Activated CD4-positive, alpha-beta T cell treated with anti-CD3 and anti-CD28 coated beads, Interleukin-2, amount 50 U/mL, for 1 hour (primary cell): ENCODE measurements at regions not wholly inside any gene's neighbourhood (a gene's known extent, or its start where the extent isn't known, plus 50 kb on each side); places are given as distances from the start of the nearest gene placed in this dataset.

Experiments
- DNase-seq: peaks from one replicate; pipeline ENCODE4 v3.0.0-alpha.2; 2020

- no peak for DNase-seq
These were observed 423.2 kb downstream of the KLF5 start for GRCh38 chr13:73481886-73482445.

GRCh38 chr13:73480779-73481559, 422.2 kb downstream of the KLF5 start:
- no peak for DNase-seq

- DNase-seq, result no peak
These were observed 421.1 kb downstream of the KLF5 start for GRCh38 chr13:73479856-73480255.

- DNase-seq, result no peak
These were observed 420.5 kb downstream of the KLF5 start for GRCh38 chr13:73479351-73479750.

GRCh38 chr13:73477441-73477840, 418.6 kb downstream of the KLF5 start:
- no peak for DNase-seq

- no peak for DNase-seq
These were observed 414.2 kb downstream of the KLF5 start for GRCh38 chr13:73473016-73473415.

- no peak for DNase-seq
These were observed 408.3 kb downstream of the KLF5 start for GRCh38 chr13:73467125-73467524.

GRCh38 chr13:73466561-73466960, 407.8 kb downstream of the KLF5 start:
- no peak for DNase-seq

GRCh38 chr13:73465617-73465971, 406.8 kb downstream of the KLF5 start:
- DNase-seq, result no peak

- DNase-seq, result no peak
These were observed 406.2 kb downstream of the KLF5 start for GRCh38 chr13:73464758-73465616.

GRCh38 chr13:73462241-73462640, 403.4 kb downstream of the KLF5 start:
- DNase-seq, result no peak

- no peak for DNase-seq
These were observed 392.6 kb downstream of the KLF5 start for GRCh38 chr13:73451221-73452029.

GRCh38 chr13:73450583-73450982, 391.8 kb downstream of the KLF5 start:
- no peak for DNase-seq

- DNase-seq, result no peak
These were observed 390.4 kb downstream of the KLF5 start for GRCh38 chr13:73449252-73449651.

GRCh38 chr13:73440296-73440895, 381.6 kb downstream of the KLF5 start:
- no peak for DNase-seq

- DNase-seq, result no peak
These were observed 375.1 kb downstream of the KLF5 start for GRCh38 chr13:73433890-73434289.

- DNase-seq, result no peak
These were observed 374.7 kb downstream of the KLF5 start for GRCh38 chr13:73433458-73433857.

- DNase-seq, result no peak
These were observed 370.9 kb downstream of the KLF5 start for GRCh38 chr13:73429701-73430100.

- DNase-seq, result no peak
These were observed 369.9 kb downstream of the KLF5 start for GRCh38 chr13:73428706-73429105.

GRCh38 chr13:73428137-73428536, 369.3 kb downstream of the KLF5 start:
- no peak for DNase-seq

GRCh38 chr13:73422973-73423372, 364.2 kb downstream of the KLF5 start:
- no peak for DNase-seq

GRCh38 chr13:73421310-73421912, 362.6 kb downstream of the KLF5 start:
- DNase-seq, result no peak
